GM13977 (cell line): ENCODE measurements at regions not wholly inside any gene's neighbourhood (a gene's known extent, or its start where the extent isn't known, plus 50 kb on each side); places are given as distances from the start of the nearest gene placed in this dataset.

ENCODE experiments used
- DNase-seq: peaks from one replicate; pipeline ENCODE4 v3.0.0; 2012; ENCODE audit warnings: low spot score
- CTCF ChIP-seq: IDR thresholded peaks from 2 replicates; pipeline ENCODE4 v1.5.1; 2012; ENCODE audit warnings: mild to moderate bottlenecking, control low read depth; ENCODE audit not compliant: insufficient read depth; ENCODE audit errors: extremely low read depth, missing control alignments
- in situ Hi-C: fragments of 300-500 bp; cut with MboI; formaldehyde crosslinking; loops from one replicate; pipeline ENCODE4 v1.12.0; 2022; ENCODE audit warnings: low sequenced_read_pairs, low pct_unique_long_range_greater_than_20kb, mixed read lengths, inconsistent platforms; ENCODE audit not compliant: unreplicated experiment

GRCh38 chr22:23414727-23415489 is 165.2 kb downstream of the IGLL1 start:
- in situ Hi-C loops = no loop called here
- DNase-seq = no peak
- TF ChIP-seq CTCF = no peak

GRCh38 chr22:23411739-23412138 is 168.4 kb downstream of the IGLL1 start:
- no peak for TF ChIP-seq CTCF
- in situ Hi-C loops = no loop called here
- DNase-seq = no peak

- in situ Hi-C loops = no loop called here
- TF ChIP-seq CTCF = no peak
- DNase-seq = no peak
Measured at GRCh38 chr22:23410411-23410810, 169.7 kb downstream of the IGLL1 start.

- no peak for DNase-seq
Measured at GRCh38 chr22:23409976-23410375, 170.1 kb downstream of the IGLL1 start.

GRCh38 chr22:23408321-23408720 is 171.8 kb downstream of the IGLL1 start:
- DNase-seq = no peak
- in situ Hi-C loops = no loop called here
- no peak for TF ChIP-seq CTCF

More at GRCh38 chr22:23409976-23410375, 170.1 kb downstream of the IGLL1 start:
- TF ChIP-seq CTCF = no peak
- in situ Hi-C loops = no loop called here

GRCh38 chr22:23405366-23405851 is 174.7 kb downstream of the IGLL1 start:
- TF ChIP-seq CTCF = no peak
- in situ Hi-C loops = no loop called here

More at GRCh38 chr22:23405366-23405851, 174.7 kb downstream of the IGLL1 start:
- DNase-seq = no peak
